GM15510 (cell line): ENCODE measurements at regions not wholly inside any gene's neighbourhood (a gene's known extent, or its start where the extent isn't known, plus 50 kb on each side); places are given as distances from the start of the nearest gene placed in this dataset.

Experiments
- POLR2A ChIP-seq: IDR thresholded peaks from 3 replicates; pipeline ENCODE4 v1.6.1; 2011; ENCODE audit warnings: borderline replicate concordance; ENCODE audit not compliant: insufficient read length; ENCODE audit errors: extremely low read depth

DNA sequence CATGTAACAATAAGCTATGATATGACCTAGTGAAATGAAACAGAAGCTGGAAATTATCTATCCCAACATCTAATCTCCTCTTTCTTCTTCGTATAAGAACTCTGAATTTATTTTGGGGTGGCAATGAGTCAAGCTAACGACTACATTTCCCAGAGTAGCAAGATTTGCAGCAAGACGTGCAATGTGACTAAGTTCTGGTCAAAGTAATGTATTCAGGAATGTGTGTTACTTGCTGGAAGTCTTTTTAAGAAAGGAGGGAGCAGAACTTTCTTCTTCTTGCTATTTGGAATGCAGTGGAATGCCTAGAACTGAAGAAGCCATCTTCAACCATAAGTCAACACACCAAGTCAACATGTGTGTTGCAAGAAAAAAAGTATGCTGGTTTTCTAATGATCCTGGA is 406.6 kb upstream of the MEF2C start:
- no peak for TF ChIP-seq POLR2A

DNA sequence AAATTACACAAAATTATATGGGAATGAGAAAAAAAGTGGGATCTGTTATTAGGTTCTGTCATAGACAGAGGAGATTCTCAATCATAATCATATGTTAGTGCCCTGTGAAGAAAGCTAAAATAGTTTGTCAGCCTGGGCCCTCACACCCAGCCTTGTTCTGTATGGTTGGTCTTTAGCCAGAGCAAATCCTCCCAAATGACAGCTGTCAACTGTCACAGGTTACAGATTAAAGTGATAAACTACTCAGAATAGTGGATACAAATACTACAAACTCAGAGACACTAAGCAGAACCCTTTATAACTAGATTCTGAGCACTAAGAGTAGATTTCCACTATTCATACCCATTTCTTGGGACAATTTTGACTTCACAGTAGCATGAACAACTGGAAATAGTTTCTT is 405.0 kb upstream of the MEF2C start:
- TF ChIP-seq POLR2A = no peak

GRCh38 chr5:89286320-89286719 is 403.3 kb upstream of the MEF2C start:
- TF ChIP-seq POLR2A = no peak

- TF ChIP-seq POLR2A = no peak
These were observed 400.9 kb upstream of the MEF2C start for GRCh38 chr5:89283728-89284493.

- no peak for TF ChIP-seq POLR2A
These were observed 399.8 kb upstream of the MEF2C start for GRCh38 chr5:89282554-89283510.

DNA sequence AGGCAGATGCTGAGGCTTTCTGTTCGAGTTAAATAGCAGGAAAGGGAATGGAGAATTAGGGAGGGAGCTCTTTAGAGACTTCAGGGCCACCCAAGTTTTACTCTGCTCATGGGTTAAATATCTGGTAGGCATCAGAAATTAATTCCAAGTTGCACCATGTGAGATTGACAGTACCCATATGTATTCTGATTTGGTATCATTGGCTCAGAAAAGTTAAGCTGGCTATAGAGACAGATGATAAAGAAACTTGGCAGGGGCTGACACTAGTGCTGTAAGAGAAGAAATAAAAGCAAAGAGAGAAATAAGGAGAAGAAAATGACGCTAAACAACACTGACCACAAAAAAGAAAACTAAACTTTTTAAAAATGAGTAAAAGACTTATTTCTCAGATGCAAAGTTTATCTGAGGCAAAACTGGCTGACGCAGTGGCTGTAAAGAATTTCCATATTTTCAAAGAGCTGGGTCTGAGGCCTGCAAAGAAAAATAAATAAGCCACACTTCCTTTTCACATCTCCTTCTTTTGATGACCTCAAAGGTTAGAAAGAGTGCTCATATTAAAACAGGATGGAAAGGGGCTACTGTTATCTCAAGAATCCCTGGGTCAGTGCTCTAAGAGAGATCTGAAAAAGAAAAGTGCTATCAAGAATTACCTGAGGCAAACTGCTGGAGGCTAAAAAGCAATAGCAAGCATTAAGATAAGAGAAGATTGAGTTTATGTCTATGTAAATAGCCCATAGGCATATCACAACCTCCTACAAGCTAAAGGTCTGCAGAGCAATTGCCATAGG is 399.0 kb upstream of the MEF2C start:
- TF ChIP-seq POLR2A = no peak

- no peak for TF ChIP-seq POLR2A
These were observed 398.2 kb upstream of the MEF2C start for GRCh38 chr5:89281211-89281610.

DNA sequence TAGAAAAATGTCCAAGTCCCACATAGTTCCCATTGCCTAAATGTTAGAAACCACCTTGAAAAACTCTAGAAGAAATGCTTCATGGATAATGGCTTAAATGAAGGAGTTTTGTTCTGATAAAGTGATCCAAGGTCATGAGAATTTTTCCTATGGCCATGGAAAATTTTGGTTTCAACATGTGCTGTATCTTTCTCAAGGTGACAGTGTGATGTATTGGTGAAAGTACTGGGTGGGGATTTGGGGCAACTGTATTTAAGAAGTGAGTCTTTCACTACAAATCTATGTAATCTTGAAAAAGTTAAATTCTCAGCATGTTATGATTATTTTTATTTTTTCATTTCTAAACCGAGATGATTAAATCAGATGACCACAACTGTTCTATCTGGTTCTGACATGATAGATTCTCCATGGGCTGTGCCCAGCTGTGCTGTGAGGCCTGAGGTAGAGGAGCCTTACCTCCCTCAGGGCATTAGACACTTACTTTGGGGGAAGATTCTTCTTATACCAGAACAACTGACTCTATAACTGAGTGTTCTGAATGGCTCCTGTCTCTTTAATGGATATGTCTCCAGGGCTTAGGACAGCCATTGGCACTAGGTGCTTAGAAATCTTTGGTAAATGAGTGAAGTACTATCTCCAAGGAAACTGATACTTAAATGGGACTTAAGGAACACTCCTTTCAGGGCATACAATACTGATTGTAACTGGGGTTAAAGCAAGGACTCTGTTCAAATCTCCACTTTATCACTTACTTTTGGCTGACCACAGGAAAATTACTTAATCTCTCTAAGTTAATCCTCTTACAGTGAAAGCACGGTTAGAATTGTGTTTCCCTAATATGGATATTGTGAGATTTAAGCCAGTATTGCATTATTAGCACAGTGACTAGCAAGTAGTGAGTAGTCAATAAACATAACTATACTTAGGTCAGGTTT is 397.4 kb upstream of the MEF2C start:
- no peak for TF ChIP-seq POLR2A

DNA sequence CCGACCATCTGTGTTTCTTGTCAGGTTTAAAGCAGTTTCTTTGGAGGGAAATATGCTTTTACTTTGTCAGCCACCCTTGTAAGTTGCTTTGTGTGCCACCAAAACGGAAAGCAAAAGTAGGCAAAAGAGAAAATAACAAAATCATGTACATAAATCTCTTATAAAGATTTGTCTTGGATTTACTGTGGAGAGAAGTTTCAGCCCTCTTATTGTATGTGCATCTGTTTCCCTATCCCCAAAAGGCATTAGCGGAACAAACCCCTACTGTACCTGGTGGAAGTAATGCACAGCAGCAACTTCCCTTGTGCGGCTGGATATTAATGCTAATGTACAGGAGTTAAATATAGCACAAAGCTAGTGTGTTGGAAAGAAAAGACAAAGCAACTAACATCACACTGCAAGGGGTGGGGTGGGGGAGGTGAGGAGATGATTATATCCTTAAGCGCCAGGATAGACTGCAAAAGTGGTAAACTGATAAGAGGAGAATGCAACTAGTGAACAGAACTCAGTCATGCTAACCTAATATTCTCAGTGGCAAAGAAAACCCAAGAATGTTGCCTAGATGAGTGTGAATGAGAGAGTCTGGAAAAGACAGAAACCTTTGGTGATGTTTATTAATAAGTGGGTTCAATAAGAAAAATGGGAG is 396.5 kb upstream of the MEF2C start:
- TF ChIP-seq POLR2A = no peak

- TF ChIP-seq POLR2A = no peak
These were observed 394.8 kb upstream of the MEF2C start for GRCh38 chr5:89277816-89278215.

GRCh38 chr5:89276566-89277305 is 393.8 kb upstream of the MEF2C start:
- no peak for TF ChIP-seq POLR2A

DNA sequence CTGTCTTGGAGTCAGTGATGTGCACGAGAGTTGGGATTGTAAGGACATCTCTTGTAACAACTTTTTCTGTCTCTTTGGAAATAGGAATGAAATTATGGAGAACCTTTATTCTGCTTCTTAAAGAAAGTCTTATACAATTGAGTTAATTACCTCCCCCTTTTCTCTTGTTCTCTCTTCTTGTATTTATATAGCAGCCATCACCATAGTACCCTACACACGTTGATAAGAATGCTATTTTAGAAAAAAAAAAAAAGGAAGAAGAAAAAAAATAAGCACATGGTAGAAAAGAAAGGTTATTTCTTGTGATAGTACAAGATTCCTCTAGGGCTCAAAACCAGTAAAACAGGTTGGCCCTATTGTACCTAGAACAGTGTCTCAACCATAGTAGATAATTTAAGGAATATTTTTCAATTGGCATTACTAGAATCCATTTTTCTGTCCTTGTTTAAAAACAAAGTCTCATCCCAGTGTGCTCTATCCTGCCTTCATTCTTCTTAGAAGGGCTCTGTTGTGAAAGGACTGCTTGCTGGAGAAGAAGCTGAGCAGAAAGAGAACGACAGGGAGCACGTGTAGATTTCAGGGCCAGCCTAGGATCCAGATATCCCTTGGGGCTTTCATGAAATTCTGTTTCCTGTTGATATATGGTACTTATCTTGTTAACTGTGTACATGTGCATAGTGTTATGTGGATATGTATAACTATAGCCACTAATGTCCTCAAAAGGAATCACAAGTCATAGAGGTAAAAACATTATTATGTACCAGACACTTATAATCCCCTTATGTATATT is 392.3 kb upstream of the MEF2C start:
- TF ChIP-seq POLR2A = no peak

GRCh38 chr5:89273289-89273688 is 390.3 kb upstream of the MEF2C start:
- TF ChIP-seq POLR2A = no peak

DNA sequence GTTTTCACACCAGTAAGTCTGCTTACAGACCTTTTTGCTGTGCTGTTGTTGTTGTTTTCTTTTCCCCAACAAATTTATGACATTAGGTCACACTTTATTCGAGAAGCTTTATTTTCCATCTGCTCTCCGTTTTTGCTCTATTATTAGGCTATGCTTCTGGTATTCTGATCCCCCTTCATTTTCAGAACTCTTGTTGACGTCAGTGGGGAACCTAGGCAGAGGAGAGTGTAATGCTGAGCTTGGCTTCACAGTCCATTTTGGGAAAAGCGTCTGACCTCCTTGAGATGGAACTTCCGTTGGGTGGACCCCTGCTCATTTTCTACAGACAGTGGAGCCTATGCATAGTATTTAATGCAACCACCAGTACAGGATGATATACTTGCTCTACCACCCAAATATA is 387.9 kb upstream of the MEF2C start:
- no peak for TF ChIP-seq POLR2A
